Esophagus squamous epithelium (tissue), 4 donors: ENCODE measurements at regions not wholly inside any gene's neighbourhood (a gene's known extent, or its start where the extent isn't known, plus 50 kb on each side); places are given as distances from the start of the nearest gene placed in this dataset.

ENCODE experiments used
- CTCF ChIP-seq, 6 experiments: fragments of 450-650 bp in 4 of 6; fragments of 200-600 bp in 2 of 6; sonication (generic) in 2 of 6; IDR thresholded peaks; one replicate each; pipeline ENCODE4 v1.5.1; 2016 to 2019; ENCODE audit warnings: antibody characterized with exemption in 6 of 6, mild to moderate bottlenecking in 4 of 6, moderate library complexity in 4 of 6
- POLR2A ChIP-seq, 4 donors: fragments of 450-650 bp; IDR thresholded peaks; one replicate each; pipeline ENCODE4 v1.6.1; 2017; ENCODE audit warnings: antibody characterized with exemption in 4 of 4, mild to moderate bottlenecking in 4 of 4, moderate library complexity in 3 of 4

GRCh38 chr13:80189889-80190597, 150.9 kb downstream of the SPRY2 start:
- TF ChIP-seq POLR2A (IDR thresholded peaks at IDR 0.05) (no peak), CTCF (IDR thresholded peaks at IDR 0.05) (no peak)
